Panc1 (cell line): ENCODE measurements at regions not wholly inside any gene's neighbourhood (a gene's known extent, or its start where the extent isn't known, plus 50 kb on each side); places are given as distances from the start of the nearest gene placed in this dataset.
A peak's percentile ranks its signal among the peaks of the same experiment; 100 is the strongest.

Experiments used
- ATAC-seq: fragments of 200-7000 bp; cut with Tn5 transposase; 2 replicates; pipeline ENCODE4 v1.9.1; 2020; ENCODE audit warnings: mild to moderate bottlenecking, moderate library complexity
- BruUV-seq: library from RNA; stranded (reverse); fragments of 400-500 nt; replicated peaks from 2 replicates; lab custom pipeline; 2021; lab: Mats Ljungman, UMichigan
- CTCF ChIA-PET: fragments of 300-600 bp; sonication (Branson Sonifier 250); formaldehyde crosslinking; loops from one replicate; lab custom pipeline; 2022; ENCODE audit warnings: antibody characterized with exemption; lab: Charles Lee
- POLR2A ChIA-PET: fragments of 300-600 bp; sonication (Branson Sonifier 250); formaldehyde crosslinking; loops from one replicate; lab custom pipeline; 2022; ENCODE audit warnings: antibody characterized with exemption; lab: Charles Lee
- DNase-seq: peaks from one replicate; pipeline ENCODE4 v3.0.0-alpha.2; 2010; ENCODE audit warnings: low read depth, low spot score
- H3K27ac ChIP-seq: 2 replicates; pipeline ENCODE4 v1.5.1; 2011; ENCODE audit warnings: mild to moderate bottlenecking, low read length, inconsistent platforms
- H3K27me3 ChIP-seq: fragments of 200-500 bp; sonication (Bioruptor generic); 2 replicates; pipeline ENCODE4 v1.6.0; 2014; ENCODE audit warnings: low read length, inconsistent platforms; ENCODE audit not compliant: control insufficient read depth, insufficient read depth
- H3K36me3 ChIP-seq: fragments of 200-500 bp; sonication (Bioruptor generic); 2 replicates; pipeline ENCODE4 v1.5.1; 2014; ENCODE audit warnings: inconsistent platforms, mild to moderate bottlenecking, low read length, moderate library complexity; ENCODE audit not compliant: control insufficient read depth, insufficient read depth
- H3K4me1 ChIP-seq: 2 replicates; pipeline ENCODE4 v1.5.1; 2011; ENCODE audit warnings: inconsistent platforms, mild to moderate bottlenecking, low read length, moderate library complexity; ENCODE audit not compliant: control insufficient read depth, insufficient read depth
- H3K4me3 ChIP-seq, 2 experiments: 2 replicates each; pipeline ENCODE4 v1.5.1; 2011 to 2012; ENCODE audit warnings: low read depth in 2 of 2, low read length in 2 of 2, mild to moderate bottlenecking in 2 of 2, inconsistent platforms in 1 of 2, moderate library complexity in 1 of 2
- H3K9me3 ChIP-seq: fragments of 200-500 bp; sonication (Bioruptor generic); 2 replicates; pipeline ENCODE4 v1.5.1; 2014; ENCODE audit warnings: low read depth, mild to moderate bottlenecking, inconsistent platforms, low read length, moderate library complexity; ENCODE audit not compliant: control insufficient read depth, insufficient read depth
- CTCF ChIP-seq: fragments of 450-650 bp; IDR thresholded peaks from 2 replicates; pipeline ENCODE4 v1.5.1; 2017; ENCODE audit warnings: mild to moderate bottlenecking
- POLR2AphosphoS5 ChIP-seq: IDR thresholded peaks from 2 replicates; pipeline ENCODE4 v1.6.1; 2012; ENCODE audit warnings: mild to moderate bottlenecking, low read depth, low read length, moderate library complexity
- REST ChIP-seq, 2 experiments: IDR thresholded peaks; 2 replicates each; pipeline ENCODE4 v1.6.1; 2011 to 2012; ENCODE audit warnings: low read depth in 2 of 2, control low read depth in 1 of 2, low read length in 1 of 2, mild to moderate bottlenecking in 1 of 2, moderate library complexity in 1 of 2; ENCODE audit not compliant: insufficient read depth in 1 of 2
- SIN3A ChIP-seq: IDR thresholded peaks from 2 replicates; pipeline ENCODE4 v1.6.1; 2012; ENCODE audit warnings: low read depth, mild to moderate bottlenecking, low read length, moderate library complexity, borderline replicate concordance; ENCODE audit not compliant: insufficient read depth
- TCF7L2 ChIP-seq: IDR thresholded peaks from 2 replicates; pipeline ENCODE4 v1.6.1; 2011; ENCODE audit warnings: mild to moderate bottlenecking, low read depth, low read length, inconsistent platforms
- in situ Hi-C: cut with HindIII; loops from 2 replicates; pipeline ENCODE4 v1.10.0; 2016; ENCODE audit warnings: low sequenced_read_pairs, low pct_unique_long_range_greater_than_20kb
- intact Hi-C: fragments of 100-400 bp; cut with micrococcal nuclease; formaldehyde crosslinking; loops from one replicate; pipeline ENCODE4 v1.10.0; 2022; ENCODE audit not compliant: unreplicated experiment

- POLR2A ChIA-PET, result no interaction called here
- Histone ChIP-seq H3K9me3 (no peaks in the 10 kb centered on the region), H3K4me1 (no peaks in the 10 kb centered on the region), H3K27me3 (no peaks in the 10 kb centered on the region), H3K4me3 (no peak overlapping the region), H3K27ac (no peak overlapping the region; the same call in 1 of the 2 replicates), H3K36me3 (no peaks in the 10 kb centered on the region)
- BruUV-seq, result no TSS peak
- TF ChIP-seq SIN3A (no peak), CTCF (no peak), REST (IDR thresholded peaks at IDR 0.05; ENCODE audit: insufficient read depth in 1 of 2, low read depth in 2 of 2, low read length in 1 of 2) (no peak), TCF7L2 (no peak), POLR2AphosphoS5 (no peak)
- ATAC-seq (no peak), DNase-seq (no peak)
- CTCF ChIA-PET, result no interaction called here
- intact Hi-C loops, result no loop called here
- in situ Hi-C loops, result no loop called here
Observed at GRCh38 chr4:124202099-124202498, 510.4 kb downstream of the ANKRD50 start.

GRCh38 chr4:124203613-124204238 is 508.8 kb downstream of the ANKRD50 start:
- Histone ChIP-seq H3K4me1 (no peaks in the 10 kb centered on the region), H3K27ac (peak overlapping the region; percentile 39; the same call in 1 of the 2 replicates), H3K36me3 (no peaks in the 10 kb centered on the region), H3K9me3 (no peaks in the 10 kb centered on the region), H3K4me3 (no peak overlapping the region), H3K27me3 (no peaks in the 10 kb centered on the region)
- no TSS peak for BruUV-seq
- TF ChIP-seq CTCF (no peak), POLR2AphosphoS5 (no peak), TCF7L2 (no peak), REST (IDR thresholded peaks at IDR 0.05; ENCODE audit: insufficient read depth in 1 of 2, low read depth in 2 of 2, low read length in 1 of 2) (no peak), SIN3A (no peak)
- ATAC-seq (peak; percentile 45; the same call in 1 of the 2 replicates), DNase-seq (no peak)
- in situ Hi-C loops (no loop called here), intact Hi-C loops (no loop called here)
- ChIA-PET CTCF (no interaction called here), POLR2A (no interaction called here)
